Endodermal cell (in vitro differentiated cells): ENCODE measurements at regions not wholly inside any gene's neighbourhood (a gene's known extent, or its start where the extent isn't known, plus 50 kb on each side); places are given as distances from the start of the nearest gene placed in this dataset.

Experiments
- DNase-seq: peaks from one replicate; pipeline ENCODE4 v3.0.0-alpha.2; 2017
- H3K27ac ChIP-seq: 2 replicates; pipeline ENCODE4 v1.5.1; 2013; ENCODE audit warnings: mild to moderate bottlenecking, low read depth, low read length, moderate library complexity
- H3K27me3 ChIP-seq: 2 replicates; pipeline ENCODE4 v1.6.1; 2013; ENCODE audit warnings: mild to moderate bottlenecking, low read length, moderate library complexity; ENCODE audit not compliant: insufficient read depth, control insufficient read depth, poor library complexity, severe bottlenecking
- H3K36me3 ChIP-seq: 2 replicates; pipeline ENCODE4 v1.7.0; 2013; ENCODE audit warnings: mild to moderate bottlenecking, low read length, moderate library complexity; ENCODE audit not compliant: control insufficient read depth, insufficient read depth
- H3K4me1 ChIP-seq: one replicate; pipeline ENCODE4 v1.7.0; 2013; ENCODE audit warnings: low read length; ENCODE audit not compliant: control insufficient read depth, insufficient read depth
- H3K4me3 ChIP-seq: 2 replicates; pipeline ENCODE4 v1.5.1; 2013; ENCODE audit warnings: mild to moderate bottlenecking, low read length, moderate library complexity
- H3K9ac ChIP-seq: 2 replicates; pipeline ENCODE4 v1.6.1; 2013; ENCODE audit warnings: mild to moderate bottlenecking, low read length, moderate library complexity; ENCODE audit not compliant: poor library complexity, severe bottlenecking; ENCODE audit errors: extremely low read depth
- H3K9me3 ChIP-seq: 2 replicates; pipeline ENCODE4 v1.6.1; 2013; ENCODE audit warnings: mild to moderate bottlenecking, low read length, moderate library complexity; ENCODE audit not compliant: control insufficient read depth
- H3K27ac Mint-ChIP-seq: 2 replicates; pipeline ENCODE4 v1.8.0; 2020; ENCODE audit warnings: mixed read lengths
- H3K27me3 Mint-ChIP-seq: 2 replicates; pipeline ENCODE4 v1.8.0; 2021; ENCODE audit warnings: mild to moderate bottlenecking, mixed read lengths; ENCODE audit not compliant: insufficient read depth
- H3K36me3 Mint-ChIP-seq: 2 replicates; pipeline ENCODE4 v1.8.0; 2020; ENCODE audit warnings: low read depth, mixed read lengths
- H3K4me1 Mint-ChIP-seq: 2 replicates; pipeline ENCODE4 v1.8.0; 2020; ENCODE audit warnings: mixed read lengths
- H3K4me3 Mint-ChIP-seq: 2 replicates; pipeline ENCODE4 v1.8.0; 2020; ENCODE audit warnings: mild to moderate bottlenecking, moderate library complexity, mixed read lengths
- H3K9me3 Mint-ChIP-seq: 2 replicates; pipeline ENCODE4 v1.8.0; 2020; ENCODE audit warnings: mild to moderate bottlenecking, mixed read lengths
- WGBS, 2 experiments: methylation state at CpG; one replicate each; pipeline versions ENCODE4 v1.1.5 to v1.1.7; 2013; ENCODE audit warnings: missing lambda C conversion rate in 2 of 2, mixed read lengths in 1 of 2; ENCODE audit not compliant: insufficient coverage in 1 of 2, insufficient read length in 1 of 2; 5-methylcytosine and 5-hydroxymethylcytosine counted together
- TF ChIP-seq, protein P1 (sequence below): fragments of 200-600 bp; sonication (generic); conservative IDR thresholded peaks from 2 replicates; pipeline ENCODE4 v1.5.0; 2021; ENCODE audit warnings: antibody characterized with exemption, mild to moderate bottlenecking

DNA sequence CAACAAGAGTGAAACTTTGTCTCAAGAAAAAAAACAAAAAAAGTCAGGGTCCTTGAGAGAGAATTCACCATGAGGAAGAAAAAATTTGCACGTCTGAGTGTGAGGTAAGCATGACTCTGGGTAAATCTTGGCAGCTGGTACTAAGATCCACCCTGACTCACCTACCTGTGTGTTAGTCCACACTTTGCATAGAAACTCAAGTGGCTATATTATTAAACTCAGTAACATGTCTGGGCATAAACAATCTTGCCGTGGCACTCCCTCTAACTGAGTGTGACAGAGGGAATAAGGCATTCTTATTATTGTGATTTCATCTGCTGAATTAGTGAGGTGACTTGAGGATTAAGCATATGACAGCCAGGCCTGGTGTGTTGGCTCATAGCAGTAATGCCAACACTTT, 259.4 kb upstream of the VLDLR start:
- DNase-seq: no peak
- 80 to 91% methylated on average over 2 of the region's 2 CpGs for WGBS, 2 experiments
- H3K4me3 Mint-ChIP-seq: no peak overlapping the region
- Histone ChIP-seq H3K27me3 (no peaks in the 10 kb centered on the region), H3K4me3 (no peak overlapping the region), H3K9ac (no peak overlapping the region), H3K4me1 (no peaks in the 10 kb centered on the region), H3K36me3 (no peaks in the 10 kb centered on the region), H3K9me3 (no peaks in the 10 kb centered on the region), H3K27ac (no peak overlapping the region)
- peaks cover 7% of the 10 kb centered on the region for H3K27me3 Mint-ChIP-seq
- no peaks in the 10 kb centered on the region for H3K36me3 Mint-ChIP-seq
- H3K9me3 Mint-ChIP-seq: no peaks in the 10 kb centered on the region
- TF ChIP-seq, protein P1, sequence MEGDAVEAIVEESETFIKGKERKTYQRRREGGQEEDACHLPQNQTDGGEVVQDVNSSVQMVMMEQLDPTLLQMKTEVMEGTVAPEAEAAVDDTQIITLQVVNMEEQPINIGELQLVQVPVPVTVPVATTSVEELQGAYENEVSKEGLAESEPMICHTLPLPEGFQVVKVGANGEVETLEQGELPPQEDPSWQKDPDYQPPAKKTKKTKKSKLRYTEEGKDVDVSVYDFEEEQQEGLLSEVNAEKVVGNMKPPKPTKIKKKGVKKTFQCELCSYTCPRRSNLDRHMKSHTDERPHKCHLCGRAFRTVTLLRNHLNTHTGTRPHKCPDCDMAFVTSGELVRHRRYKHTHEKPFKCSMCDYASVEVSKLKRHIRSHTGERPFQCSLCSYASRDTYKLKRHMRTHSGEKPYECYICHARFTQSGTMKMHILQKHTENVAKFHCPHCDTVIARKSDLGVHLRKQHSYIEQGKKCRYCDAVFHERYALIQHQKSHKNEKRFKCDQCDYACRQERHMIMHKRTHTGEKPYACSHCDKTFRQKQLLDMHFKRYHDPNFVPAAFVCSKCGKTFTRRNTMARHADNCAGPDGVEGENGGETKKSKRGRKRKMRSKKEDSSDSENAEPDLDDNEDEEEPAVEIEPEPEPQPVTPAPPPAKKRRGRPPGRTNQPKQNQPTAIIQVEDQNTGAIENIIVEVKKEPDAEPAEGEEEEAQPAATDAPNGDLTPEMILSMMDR: no peak
- H3K27ac Mint-ChIP-seq: no peak overlapping the region
- peaks cover 18% of the 10 kb centered on the region for H3K4me1 Mint-ChIP-seq

DNA sequence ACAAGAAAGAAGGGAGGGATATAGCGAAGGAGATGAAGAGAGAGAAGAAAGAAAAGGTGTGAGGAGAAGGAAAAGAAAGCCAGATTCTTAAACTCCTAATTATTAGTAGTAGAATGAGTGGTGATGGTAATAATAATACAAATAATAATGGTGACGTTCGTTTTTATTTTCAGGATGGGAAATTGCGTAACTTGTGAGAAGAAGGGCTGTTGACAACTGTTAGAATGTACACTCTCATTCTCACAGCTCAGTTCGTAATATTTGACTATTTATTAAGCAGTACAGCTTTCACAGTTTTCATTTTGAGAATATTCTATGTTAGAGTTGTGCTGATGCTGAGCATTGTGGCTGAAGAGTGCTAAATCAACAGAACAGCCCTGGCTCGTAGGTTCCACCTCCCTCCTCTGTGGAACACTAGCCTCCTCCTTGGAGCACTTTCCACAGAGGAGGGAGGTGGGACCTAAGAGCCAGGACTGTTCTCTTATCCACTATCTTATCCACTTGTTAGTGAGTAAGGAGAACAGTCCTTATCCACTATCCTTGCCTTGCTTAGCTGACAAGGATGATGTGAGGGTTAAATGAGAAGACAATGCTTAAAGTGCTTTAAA, 258.3 kb upstream of the VLDLR start:
- H3K4me1 Mint-ChIP-seq: peaks cover 18% of the 10 kb centered on the region
- Histone ChIP-seq H3K4me1 (no peaks in the 10 kb centered on the region), H3K4me3 (no peak overlapping the region), H3K9ac (no peak overlapping the region), H3K9me3 (no peaks in the 10 kb centered on the region), H3K27me3 (no peaks in the 10 kb centered on the region), H3K36me3 (no peaks in the 10 kb centered on the region), H3K27ac (no peak overlapping the region)
- TF ChIP-seq, protein P1: no peak
- no peak for DNase-seq
- no peak overlapping the region for H3K27ac Mint-ChIP-seq
- peaks cover 7% of the 10 kb centered on the region for H3K27me3 Mint-ChIP-seq
- H3K36me3 Mint-ChIP-seq: no peaks in the 10 kb centered on the region
- H3K9me3 Mint-ChIP-seq: no peaks in the 10 kb centered on the region
- 88 to 93% methylated on average over 4 to 6 of the region's 6 CpGs for WGBS, 2 experiments
- no peak overlapping the region for H3K4me3 Mint-ChIP-seq

DNA sequence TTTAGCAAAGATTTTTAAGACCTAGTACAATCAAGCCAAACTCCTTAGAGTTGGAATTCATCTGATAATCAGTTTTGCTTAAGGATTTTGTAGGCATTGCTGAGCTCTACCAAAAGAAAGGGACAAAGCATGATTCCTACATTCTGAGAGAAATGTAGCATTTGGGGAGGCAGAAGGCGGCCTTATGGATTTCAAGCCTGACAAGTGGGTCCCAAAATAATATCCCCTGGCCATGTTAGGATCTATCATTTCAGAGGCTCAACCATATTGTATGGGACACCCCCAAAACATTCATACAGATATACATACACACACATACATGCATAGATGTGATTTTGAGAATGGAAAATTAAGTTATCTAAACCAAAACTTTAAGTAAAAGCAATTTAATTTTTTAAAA, 257.8 kb upstream of the VLDLR start:
- TF ChIP-seq, protein P1: no peak
- no peaks in the 10 kb centered on the region for H3K9me3 Mint-ChIP-seq

More for the DNA sequence above, 257.8 kb upstream of the VLDLR start:
- Mint-ChIP-seq H3K36me3 (no peaks in the 10 kb centered on the region), H3K27me3 (peaks cover 7% of the 10 kb centered on the region), H3K4me1 (peaks cover 18% of the 10 kb centered on the region), H3K27ac (no peak overlapping the region), H3K4me3 (no peak overlapping the region)
- WGBS, 2 experiments: 69% methylated on average over 1 of the region's 1 CpG; no CpG with 5 or more reads in 1 of the 2 experiments
- H3K9ac ChIP-seq: no peak overlapping the region
- H3K4me3 ChIP-seq: no peak overlapping the region
- no peak for DNase-seq
- H3K27ac ChIP-seq: no peak overlapping the region
- H3K9me3 ChIP-seq: no peaks in the 10 kb centered on the region
- no peaks in the 10 kb centered on the region for H3K36me3 ChIP-seq
- no peaks in the 10 kb centered on the region for H3K27me3 ChIP-seq
- no peaks in the 10 kb centered on the region for H3K4me1 ChIP-seq
